ENCODE measurements at regions not wholly inside any gene's neighbourhood (a gene's known extent, or its start where the extent isn't known, plus 50 kb on each side); places are given as distances from the start of the nearest gene placed in this dataset.
A peak's percentile ranks its signal among the peaks of the same experiment; 100 is the strongest.

DNA sequence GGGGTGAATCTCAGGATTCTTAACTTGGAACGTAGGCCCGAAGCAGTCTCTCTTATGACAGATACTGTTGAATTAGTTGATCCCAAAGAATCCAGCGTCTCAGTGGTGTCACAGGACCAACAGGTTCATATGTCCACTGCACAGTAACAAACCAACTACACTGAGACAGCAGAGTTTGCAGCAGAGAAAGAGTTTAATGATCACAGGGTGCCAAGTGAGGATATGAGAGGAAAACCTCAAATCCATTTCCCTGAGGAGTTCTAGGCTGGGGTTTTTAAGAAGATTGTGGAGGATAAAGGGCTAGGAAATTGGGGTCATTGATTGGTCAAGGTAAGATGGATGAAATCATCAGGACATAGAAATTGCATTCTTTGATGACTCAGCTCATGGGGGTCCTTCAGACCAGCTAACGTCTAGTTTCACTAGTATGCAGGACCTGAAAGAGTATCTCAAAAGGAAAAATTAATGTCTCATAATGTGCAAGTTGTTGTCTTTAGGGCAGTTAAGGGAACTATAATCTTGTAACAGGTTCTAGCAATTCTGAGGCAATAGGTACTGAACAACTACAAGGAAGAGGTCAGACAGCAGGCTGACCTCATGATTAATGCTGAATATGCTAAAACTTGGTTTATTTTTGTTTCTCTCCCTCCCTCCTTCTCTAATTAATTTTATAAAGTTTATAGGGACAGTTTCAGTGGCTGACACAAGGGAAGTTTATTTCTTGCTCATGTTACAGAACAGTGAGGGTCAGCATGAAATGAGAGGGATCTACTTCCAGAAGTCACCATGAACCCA is 310.9 kb upstream of the NEBL start:
- DNase-seq (ENCODE audit: low read depth) = no peak

DNA sequence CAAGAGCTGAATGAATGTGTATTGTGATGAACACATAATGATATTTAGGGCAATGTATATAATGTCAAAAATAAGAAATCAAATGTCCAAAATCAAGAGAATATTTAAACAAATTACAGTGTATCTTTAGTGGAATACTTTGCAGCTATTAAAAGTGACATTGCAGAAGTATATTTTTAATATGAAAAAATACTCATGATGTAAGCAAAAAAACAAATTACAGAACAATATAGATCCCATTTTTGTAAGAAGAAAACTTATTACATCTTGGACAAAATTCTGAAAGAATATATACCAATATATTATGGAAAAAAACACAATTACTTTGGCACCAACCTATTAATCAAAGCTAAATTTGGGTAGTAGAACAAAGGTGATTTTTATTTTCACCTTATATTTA is 308.2 kb upstream of the NEBL start:
- DNase-seq (ENCODE audit: low read depth) = no peak

DNA sequence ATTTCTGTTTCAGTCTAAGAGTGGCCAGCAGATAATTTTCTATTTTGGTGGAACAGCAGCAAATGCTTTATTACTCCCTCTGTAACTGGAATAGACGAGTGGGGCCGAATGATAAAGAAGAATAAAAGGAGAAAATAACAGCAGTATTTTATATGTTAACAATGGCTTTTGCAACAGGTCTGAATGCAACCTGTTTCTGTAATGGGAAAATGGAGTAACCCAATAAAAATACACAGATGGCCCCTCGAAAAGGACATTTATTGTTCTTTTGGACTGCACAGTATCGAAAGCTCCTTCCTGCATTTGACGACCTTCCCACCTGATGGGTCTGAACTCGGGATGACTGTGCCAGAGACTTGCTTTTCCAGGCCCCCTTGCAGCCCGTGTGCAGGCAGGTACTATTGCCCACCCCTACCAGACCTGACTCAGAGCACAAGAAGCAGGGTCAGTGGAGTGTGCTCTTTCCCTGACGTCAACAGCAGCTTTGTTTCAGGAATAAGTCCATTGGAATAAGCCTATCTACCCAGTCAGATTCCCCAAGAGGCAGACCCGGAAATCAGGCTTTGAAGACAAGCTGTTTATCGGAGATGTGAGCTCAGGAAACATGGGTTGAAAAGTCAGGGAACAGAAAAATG is 306.5 kb upstream of the NEBL start:
- DNase-seq (ENCODE audit: low read depth) = no peak

DNA sequence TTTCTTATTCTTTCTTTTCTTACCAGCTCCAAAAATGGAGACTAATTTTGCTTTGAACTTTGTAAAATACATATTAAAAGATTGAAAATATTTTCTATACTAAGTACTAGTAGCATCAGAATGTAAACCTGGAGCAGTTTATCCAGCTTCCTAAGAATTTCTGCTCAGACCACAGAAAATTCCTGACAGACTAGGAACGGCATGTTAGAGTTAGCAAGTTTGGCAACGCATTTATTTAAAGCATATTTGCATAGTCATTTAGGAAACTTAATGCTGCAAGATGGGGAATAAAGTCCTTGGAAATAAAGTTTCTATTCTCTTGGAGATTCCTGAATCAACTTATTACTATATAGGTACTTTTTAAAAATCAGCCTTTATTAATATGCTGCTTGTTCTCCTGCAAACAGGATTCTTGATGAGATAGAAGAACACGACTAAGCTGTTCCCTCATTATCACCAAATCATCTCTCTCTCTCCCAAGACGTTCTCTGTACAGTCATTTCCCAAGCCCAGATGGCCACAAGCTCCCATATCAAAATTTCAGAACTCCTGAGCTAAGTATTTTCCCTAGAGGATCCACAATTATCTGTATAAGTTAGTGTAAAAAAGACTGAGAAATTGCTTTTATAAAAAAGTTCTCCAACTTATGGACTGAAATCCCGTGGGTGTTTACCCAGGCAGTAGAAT is 305.8 kb upstream of the NEBL start:
- DNase-seq (ENCODE audit: low read depth) = no peak

DNA sequence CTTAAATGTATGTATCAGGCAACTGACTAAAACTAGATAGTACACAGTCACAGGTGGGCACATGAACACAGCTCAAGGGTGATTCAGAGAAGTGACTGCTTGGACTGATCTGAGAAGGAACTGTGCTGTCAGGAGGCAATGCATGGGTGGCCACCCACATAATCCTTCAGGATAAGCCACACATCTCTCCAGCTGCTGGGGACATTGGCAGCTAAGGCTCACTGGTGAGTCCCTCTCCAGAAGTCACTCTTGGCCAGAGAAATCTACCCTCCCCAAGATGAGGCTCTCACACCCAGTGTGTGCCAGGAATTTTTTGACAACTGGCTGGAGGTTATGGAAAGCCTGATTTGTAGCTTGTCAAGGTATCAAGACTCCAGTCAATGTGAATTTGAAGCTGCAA is 302.4 kb upstream of the NEBL start:
- no peak for DNase-seq (ENCODE audit: low read depth)

DNA sequence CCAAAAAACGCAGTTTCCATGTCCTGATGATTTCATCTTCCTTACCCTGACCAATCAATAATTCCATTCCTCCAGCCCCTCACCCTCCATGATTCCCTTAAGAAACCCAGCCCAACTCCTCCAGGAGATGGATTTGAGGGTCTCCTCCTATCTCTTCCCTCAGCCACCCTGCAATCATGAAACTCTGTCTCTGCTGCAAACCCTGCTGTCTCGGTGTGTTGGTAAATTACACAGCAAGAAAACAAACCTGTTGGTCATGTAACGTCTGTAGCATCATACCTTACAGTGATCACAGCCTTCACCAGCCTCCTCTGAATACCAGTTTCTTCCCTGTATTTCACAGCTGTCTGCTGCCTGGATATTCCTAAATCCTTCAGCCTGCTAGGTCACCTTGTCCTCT is 300.7 kb upstream of the NEBL start:
- no peak for DNase-seq (ENCODE audit: low read depth)

DNA sequence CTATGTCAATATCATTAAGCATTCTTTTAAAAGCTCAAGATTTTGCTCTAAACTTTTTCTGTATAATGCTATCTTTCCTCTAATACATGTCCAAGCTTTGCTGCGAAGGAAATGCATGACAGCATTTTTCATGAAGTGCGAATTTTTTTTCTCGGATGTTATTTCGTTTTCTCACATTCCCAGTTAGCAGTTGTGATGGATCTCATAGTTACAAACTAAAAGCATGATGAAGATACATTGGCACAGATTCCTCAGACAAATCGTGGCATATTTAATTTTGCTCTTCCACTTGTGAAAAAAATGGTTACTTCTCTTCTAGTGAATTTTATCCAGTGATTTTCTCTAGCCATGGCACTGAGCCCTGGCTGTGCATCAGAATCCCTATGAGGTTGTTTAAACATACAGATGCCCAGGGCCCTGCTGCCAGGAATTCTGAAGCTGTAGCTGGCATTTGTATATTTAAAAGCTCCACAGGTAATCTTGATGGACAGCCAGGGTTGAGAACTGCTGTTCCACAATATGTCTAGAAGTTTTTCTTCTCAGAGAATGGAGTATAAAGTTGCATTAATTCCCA is 299.8 kb upstream of the NEBL start:
- no peak for DNase-seq (ENCODE audit: low read depth)

DNA sequence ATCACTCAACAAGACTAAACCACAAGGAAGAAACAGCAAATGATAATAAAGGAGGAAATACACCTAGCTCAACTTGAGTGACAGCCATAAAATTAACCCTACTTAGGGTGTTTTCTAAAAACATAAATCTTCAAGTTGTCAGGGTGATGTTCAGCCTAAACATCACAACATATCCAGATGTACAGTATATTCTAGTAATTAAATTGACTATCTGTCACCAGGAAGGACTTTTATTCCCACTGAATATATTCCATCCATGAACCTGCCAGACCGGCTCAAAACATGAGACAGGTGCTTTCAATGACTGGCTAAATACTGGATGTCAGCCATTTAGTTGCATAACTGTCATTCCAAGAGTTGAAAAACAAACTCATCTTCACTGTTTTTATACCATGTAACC is 298.1 kb upstream of the NEBL start:
- no peak for DNase-seq (ENCODE audit: low read depth)

DNA sequence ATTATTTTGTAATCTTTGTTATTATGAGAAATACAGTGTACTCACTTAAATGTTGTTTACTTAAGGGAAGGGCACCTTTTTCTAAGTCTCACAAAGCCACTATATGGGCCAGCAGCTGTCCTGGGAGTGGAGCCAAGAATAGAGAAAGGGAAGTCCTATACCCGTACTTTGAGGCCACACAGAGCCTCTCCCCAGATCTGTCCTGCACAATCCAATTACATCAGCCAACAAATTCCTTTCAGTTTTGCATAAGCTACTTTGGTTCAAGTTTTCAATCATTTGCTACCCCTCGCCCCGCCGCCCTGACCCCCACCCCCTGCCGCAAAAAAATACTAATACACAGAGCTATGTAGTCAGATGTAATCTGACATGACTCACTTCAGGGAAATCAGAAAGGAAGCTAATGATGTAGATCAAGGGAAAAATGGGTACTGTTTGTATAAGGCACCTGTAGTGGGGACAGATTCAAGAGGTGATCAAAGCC is 297.4 kb upstream of the NEBL start:
- DNase-seq (ENCODE audit: low read depth) = no peak

DNA sequence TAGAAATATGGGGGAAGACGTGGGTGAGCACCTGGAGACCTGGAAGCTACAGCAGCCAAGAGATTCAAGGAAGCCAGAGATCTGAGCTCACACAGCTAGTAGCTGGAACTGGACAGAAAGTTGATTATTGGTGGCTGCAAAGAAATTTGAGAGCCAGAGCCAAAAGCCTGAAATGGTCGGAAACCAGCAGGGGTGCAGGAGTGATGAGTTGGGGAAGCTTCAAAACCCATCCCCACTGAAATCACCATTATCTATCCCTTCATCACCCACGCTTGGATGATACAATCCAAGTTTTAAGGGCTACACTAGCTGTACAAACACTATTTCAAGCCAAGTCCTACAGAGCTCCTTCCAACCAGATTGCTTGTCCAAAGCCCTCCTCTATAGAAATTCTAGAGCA is 296.1 kb upstream of the NEBL start:
- DNase-seq (ENCODE audit: low read depth) = no peak

DNA sequence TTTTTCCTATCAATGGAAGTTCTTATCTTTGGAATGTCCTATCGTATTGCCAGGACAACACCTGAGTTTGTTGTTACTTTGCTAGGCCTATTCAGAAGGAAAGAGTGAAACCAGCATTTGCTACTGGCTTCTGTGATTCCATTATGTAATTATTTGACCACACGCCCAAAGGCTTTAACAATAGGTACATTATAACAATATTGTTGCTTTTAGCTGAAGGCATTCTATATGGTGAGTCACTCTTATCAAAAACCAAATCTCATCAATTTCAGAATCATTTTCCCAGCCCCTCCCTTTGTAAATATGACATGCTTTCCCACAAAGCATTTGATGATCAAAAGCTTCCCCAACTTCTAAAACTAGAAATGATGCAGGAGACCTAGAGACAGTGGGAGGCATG is 294.4 kb upstream of the NEBL start:
- no peak for DNase-seq (ENCODE audit: low read depth)

DNA sequence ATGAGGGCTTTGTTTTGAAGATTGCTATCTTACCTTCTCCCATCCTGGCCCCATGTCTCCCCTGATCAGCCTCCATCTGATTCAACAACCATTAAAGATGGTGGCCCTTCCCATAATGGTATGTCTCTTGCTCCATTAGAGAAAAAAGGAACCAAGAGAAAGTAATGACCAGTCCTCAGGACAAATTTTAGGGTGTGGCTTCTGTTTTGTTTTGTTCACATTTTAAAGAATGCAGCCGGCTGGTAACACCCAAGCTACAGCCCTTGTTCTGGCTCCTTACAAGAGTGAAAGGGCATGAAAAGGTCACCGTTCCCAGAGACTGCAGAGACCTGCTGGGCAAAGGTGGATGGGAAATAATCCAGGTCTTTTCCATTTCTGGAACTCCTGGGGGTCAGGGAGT is 287.9 kb upstream of the NEBL start:
- DNase-seq (ENCODE audit: low read depth) = no peak

DNA sequence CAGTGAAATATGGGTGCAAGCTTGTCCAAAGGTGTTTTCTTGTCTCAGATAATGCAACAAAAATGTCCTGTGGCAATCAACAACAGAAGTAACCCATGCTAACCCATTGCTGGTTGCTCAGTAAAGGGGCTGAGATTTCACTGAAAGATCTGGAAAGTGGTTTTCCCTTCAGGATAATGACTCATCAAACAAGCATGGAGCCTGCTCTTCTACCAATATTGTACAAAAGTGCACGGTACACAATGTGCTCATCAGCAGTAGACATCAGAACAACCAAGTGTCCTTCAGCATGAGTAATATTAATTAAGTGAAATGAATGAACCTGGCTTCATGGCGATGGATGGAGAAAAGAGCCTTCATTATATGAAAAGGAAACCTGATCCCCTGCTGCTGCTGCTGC is 287.1 kb upstream of the NEBL start:
- DNase-seq (ENCODE audit: low read depth) = peak; percentile 48

DNA sequence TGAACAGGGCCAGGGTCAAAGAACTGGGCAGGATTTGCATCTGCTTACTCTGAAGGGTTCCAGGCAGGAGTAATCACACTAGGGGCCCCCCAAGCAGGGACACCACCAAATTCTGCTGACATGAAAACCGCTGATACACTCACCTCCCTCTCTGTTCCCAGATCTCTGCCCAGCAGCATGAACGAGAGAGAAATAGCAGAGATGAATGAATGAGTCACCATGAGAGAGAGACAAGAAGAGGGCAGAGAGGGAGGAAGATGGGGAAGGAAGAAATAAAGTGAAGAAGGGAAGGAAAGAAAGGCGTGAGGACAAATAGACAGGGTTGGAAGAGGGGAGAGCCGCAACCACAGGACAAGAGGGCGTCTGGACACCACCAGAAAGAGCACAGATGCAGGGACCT is 285.9 kb upstream of the NEBL start:
- DNase-seq (ENCODE audit: low read depth) = no peak

DNA sequence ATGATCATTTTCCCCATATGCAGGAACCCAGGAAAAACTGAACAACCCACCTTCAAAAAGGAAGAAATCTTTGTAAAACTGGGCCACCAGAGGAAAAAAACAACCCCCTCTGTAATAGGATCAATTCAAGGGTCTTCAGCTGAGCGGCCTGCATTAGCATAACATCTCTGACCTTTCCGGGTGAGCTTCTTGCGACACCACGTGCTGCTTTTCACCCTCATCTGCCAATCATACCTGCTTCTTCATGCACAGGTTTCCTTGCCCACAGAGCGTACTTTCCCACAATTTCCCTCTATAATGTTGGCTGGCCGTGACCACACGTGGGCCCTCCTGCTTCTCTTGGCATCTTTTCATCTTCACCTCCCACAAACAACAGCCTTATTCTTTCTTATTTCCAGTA is 284.3 kb upstream of the NEBL start:
- DNase-seq (ENCODE audit: low read depth) = no peak

DNA sequence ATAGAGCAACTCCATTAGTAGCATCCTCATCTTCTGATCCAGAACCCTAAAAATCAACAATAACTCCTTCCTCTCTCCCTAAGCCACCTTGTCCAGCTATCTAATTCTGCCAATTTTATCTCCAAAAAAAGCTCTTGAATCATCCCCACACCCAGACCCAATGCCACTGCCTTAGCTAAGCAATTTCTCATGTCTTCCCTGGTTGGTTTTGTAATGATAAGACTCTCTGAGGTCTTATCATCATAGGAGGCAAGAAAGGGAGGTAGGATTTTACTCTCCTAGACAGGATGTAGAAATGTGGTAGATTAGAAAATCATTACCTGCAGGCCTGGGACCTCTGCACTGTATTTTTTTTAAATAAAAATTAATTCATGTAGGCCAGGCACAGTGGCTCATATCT is 283.5 kb upstream of the NEBL start:
- no peak for DNase-seq (ENCODE audit: low read depth)

DNA sequence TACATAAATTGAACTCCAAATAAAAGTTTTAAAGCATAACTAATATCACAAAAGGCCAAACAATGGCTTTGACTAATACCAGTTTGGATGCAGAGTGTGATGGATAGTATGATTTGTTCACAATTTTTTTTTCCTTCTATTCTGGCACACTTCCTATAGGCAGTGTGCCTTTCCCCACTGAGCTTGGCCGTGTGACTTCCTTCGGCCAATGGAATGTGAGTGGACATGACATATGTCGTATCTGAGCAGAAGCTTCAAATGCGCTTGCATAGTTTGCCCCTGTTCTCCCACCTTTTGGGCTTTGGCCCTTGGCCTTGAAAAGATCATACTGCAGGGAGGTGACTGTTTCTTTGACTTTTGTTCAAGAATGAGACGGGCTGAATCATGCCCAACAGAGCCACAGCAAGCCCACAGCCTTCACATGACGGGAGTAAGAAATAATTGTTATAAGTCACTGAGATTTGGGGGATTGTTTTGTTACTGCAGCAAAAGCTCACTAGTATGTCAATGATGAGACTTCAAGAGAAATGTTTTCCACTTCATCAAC is 279.9 kb upstream of the NEBL start:
- DNase-seq (ENCODE audit: low read depth) = no peak

DNA sequence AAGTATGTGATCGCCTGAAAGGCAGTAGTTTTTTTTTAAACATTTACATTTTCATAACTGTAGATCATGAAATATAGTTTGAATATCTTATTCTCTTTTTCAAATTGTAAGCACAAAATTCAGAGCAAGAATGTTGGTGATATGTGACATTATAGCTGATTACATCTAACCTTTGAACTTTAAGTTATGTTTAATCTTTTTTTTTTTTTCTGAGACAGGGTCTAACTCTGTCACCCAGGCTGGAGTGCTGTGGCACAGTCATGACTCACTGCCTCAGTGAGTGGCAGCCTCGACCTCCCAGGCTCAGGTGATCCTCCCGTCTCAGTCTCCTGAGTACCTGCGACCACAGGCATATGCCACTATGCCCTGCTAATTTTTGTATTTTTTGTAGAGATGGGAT is 278.7 kb upstream of the NEBL start:
- no peak for DNase-seq (ENCODE audit: low read depth)

DNA sequence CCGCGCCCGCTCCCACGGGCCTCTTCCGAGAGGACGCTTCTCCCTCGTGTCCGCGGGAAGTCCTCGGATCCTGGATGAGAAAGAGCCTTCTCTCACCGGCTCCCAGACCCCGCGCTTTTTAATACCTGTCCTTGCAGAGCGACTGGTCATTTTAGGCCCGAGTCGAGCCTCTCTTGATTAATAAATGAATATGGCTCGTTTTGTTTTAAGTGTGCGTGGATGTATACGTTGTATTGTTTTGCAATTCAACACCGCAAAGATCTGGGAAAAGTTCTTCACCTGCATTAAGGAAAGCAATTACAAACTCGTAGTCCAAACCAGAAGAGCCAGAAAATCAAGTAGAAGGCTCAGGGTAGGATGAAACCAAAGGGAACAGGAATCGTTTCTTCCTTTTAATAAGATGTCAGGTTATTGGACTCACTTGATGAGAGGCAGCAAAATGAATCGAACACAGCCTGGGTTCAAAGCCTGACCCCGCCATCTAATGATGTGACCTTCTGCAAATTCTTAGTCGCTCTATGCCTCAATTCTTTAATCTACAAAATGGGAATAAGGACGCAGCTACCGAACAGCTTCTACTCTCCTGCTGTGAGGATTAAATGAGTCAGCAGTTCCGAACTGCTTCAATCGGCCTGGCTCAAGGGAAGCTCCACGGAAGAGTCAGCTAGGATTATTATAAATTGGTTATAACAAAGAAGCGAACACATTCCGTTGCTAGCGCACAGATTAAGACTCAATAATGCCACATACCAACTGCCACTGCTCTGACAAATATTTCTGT is 277.8 kb upstream of the NEBL start:
- no peak for DNase-seq (ENCODE audit: low read depth)

DNA sequence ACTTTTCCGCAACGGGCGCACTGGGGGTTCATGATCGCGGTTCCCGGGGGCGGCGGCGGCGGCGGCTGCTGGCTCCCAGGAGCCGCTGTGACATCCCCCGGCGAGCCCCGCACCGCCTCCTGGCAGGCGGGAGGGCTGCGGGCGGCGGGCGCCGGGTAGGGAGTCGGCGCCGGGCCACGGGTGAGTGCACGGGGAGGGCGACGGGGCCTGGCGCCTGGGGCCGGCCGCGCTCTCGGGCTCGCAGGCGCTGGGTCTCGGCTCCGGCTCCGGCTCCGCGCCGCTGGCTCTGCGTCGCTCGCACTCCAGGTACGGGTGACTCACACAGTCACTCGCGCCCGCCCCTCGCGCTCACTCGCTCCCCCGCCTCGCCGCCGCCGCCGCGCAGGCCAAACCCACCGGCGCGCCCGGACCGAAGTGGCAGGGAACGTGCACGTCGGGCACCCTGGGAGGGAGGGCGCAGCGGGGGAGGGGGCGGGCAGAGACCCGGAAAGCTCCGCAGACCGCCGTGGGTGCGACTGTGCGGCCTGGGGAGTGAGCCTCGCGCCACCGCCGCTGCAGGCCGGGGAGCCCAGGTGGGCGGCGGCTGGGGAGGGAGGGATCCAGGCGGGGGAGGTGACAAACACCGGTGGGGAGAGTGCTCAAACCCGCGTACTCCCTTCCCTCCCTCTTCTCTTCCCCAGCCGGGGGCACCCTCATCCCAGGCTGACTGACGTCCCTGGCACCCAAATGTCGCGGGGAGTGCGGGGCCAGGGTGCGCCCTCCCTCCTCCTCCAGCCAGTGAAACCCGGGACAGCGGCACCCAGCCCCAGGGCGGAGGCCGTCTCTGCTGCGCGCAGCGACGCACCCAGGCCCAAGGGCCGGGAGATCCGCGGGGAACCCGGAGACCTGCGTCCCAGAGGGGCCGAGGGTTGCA is 276.9 kb upstream of the NEBL start:
- DNase-seq (ENCODE audit: low read depth) = no peak

Measured in non-pigmented ciliary epithelial cell (primary cell).